ENCODE measurements at regions not wholly inside any gene's neighbourhood (a gene's known extent, or its start where the extent isn't known, plus 50 kb on each side); places are given as distances from the start of the nearest gene placed in this dataset.

DNA sequence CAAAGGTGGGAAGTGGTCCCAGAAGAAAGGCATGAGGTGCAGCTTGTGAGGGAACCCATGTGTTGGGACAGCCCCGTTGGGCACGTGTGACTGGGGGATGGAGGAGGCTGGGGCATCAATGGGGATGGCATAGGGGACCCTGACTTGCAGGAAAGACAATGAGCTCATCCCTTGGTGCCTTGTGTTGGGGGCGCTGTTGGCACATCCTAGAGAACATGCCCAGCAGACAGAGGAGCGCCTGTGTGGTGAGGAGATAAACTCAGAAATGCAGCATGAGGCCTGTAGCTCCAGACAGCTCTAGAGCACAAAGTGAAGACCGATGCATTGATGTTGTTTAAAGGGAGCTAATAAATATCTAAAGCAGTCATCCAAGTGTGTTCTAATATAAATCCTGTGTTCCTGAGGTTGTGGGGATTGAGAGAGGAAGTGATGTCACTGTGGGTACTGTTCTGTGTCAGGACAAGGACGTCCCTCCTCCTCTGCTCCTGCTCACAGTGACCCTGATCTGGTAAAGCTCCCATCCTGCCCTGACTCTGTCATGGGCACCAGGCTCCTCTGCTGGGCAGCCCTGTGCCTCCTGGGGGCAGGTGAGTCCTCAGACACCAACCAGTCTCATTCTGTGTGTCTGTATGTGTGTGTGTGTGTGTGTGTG, 126.1 kb upstream of the PRSS58 start:
- TF ChIP-seq, protein P1, sequence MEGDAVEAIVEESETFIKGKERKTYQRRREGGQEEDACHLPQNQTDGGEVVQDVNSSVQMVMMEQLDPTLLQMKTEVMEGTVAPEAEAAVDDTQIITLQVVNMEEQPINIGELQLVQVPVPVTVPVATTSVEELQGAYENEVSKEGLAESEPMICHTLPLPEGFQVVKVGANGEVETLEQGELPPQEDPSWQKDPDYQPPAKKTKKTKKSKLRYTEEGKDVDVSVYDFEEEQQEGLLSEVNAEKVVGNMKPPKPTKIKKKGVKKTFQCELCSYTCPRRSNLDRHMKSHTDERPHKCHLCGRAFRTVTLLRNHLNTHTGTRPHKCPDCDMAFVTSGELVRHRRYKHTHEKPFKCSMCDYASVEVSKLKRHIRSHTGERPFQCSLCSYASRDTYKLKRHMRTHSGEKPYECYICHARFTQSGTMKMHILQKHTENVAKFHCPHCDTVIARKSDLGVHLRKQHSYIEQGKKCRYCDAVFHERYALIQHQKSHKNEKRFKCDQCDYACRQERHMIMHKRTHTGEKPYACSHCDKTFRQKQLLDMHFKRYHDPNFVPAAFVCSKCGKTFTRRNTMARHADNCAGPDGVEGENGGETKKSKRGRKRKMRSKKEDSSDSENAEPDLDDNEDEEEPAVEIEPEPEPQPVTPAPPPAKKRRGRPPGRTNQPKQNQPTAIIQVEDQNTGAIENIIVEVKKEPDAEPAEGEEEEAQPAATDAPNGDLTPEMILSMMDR (IDR thresholded peaks at IDR 0.05 in 8 of 11, conservative IDR thresholded peaks at IDR 0.05 in 3 of 11) = no peak
- TF ChIP-seq POLR2A (IDR thresholded peaks at IDR 0.05) = no peak
- no peak for TF ChIP-seq POLR2AphosphoS5 (IDR thresholded peaks at IDR 0.05)

Measured in spleen (tissue), 7 donors.